HAP-1 (cell line): ENCODE measurements at regions not wholly inside any gene's neighbourhood (a gene's known extent, or its start where the extent isn't known, plus 50 kb on each side); places are given as distances from the start of the nearest gene placed in this dataset.

Experiments
- DNase-seq, 2 experiments: peaks; one replicate each; pipeline ENCODE4 v3.0.0-alpha.2; 2016 to 2020; ENCODE audit warnings: low spot score in 2 of 2
- H3K27me3 ChIP-seq: fragments of 250-450 bp; sonication (Bioruptor Pico); 2 replicates; pipeline ENCODE4 v1.5.1; 2020; ENCODE audit warnings: low read depth, mild to moderate bottlenecking, moderate library complexity
- H3K36me3 ChIP-seq: fragments of 250-450 bp; sonication (Bioruptor Pico); replicated peaks from 2 replicates; pipeline ENCODE4 v1.5.1; 2020; ENCODE audit warnings: mild to moderate bottlenecking
- H3K4me1 ChIP-seq: fragments of 250-450 bp; sonication (Bioruptor Pico); 2 replicates; pipeline ENCODE4 v1.5.1; 2020; ENCODE audit warnings: mild to moderate bottlenecking
- H3K4me3 ChIP-seq: fragments of 250-450 bp; sonication (Bioruptor Pico); 2 replicates; pipeline ENCODE4 v1.5.1; 2020; ENCODE audit warnings: mild to moderate bottlenecking, moderate library complexity
- H3K9me3 ChIP-seq: fragments of 250-450 bp; sonication (Bioruptor Pico); 2 replicates; pipeline ENCODE4 v1.5.1; 2020; ENCODE audit warnings: mild to moderate bottlenecking, moderate library complexity
- in situ Hi-C: fragments of 300-500 bp; cut with MboI; formaldehyde crosslinking; loops from 3 replicates; pipeline ENCODE4 v1.14.3; 2020; ENCODE audit warnings: low sequenced_read_pairs, inconsistent platforms, mixed read lengths

GRCh38 chr7:38120076-38120475 lies 58.0 kb upstream of the STARD3NL start:
- in situ Hi-C loops = no loop called here
- Histone ChIP-seq H3K4me1 (no peaks in the 10 kb centered on the region), H3K4me3 (no peak overlapping the region), H3K9me3 (no peaks in the 10 kb centered on the region), H3K36me3 (no peaks in the 10 kb centered on the region), H3K27me3 (peaks cover 3% of the 10 kb centered on the region; the same call in 1 of the 2 replicates)
- DNase-seq = no peak

- no peak for DNase-seq
- in situ Hi-C loops = no loop called here
- Histone ChIP-seq H3K4me3 (no peak overlapping the region), H3K36me3 (no peaks in the 10 kb centered on the region), H3K27me3 (peaks cover under 1% of the 10 kb centered on the region; the same call in 1 of the 2 replicates), H3K9me3 (no peaks in the 10 kb centered on the region), H3K4me1 (no peaks in the 10 kb centered on the region)
These were observed 55.5 kb upstream of the STARD3NL start for GRCh38 chr7:38122501-38122900.

- in situ Hi-C loops = no loop called here
- H3K36me3 ChIP-seq = no peaks in the 10 kb centered on the region
- H3K4me3 ChIP-seq = no peak overlapping the region
- H3K4me1 ChIP-seq = no peaks in the 10 kb centered on the region
- no peaks in the 10 kb centered on the region for H3K9me3 ChIP-seq
- no peaks in the 10 kb centered on the region for H3K27me3 ChIP-seq
- no peak for DNase-seq
These were observed 54.6 kb upstream of the STARD3NL start for GRCh38 chr7:38123494-38123893.

GRCh38 chr7:38127216-38128207 lies 50.5 kb upstream of the STARD3NL start:
- Histone ChIP-seq H3K27me3 (no peaks in the 10 kb centered on the region), H3K36me3 (no peaks in the 10 kb centered on the region), H3K4me3 (no peak overlapping the region), H3K9me3 (no peaks in the 10 kb centered on the region), H3K4me1 (no peaks in the 10 kb centered on the region)
- DNase-seq = no peak
- in situ Hi-C loops = no loop called here
